ENCODE measurements at regions not wholly inside any gene's neighbourhood (a gene's known extent, or its start where the extent isn't known, plus 50 kb on each side); places are given as distances from the start of the nearest gene placed in this dataset.

DNA sequence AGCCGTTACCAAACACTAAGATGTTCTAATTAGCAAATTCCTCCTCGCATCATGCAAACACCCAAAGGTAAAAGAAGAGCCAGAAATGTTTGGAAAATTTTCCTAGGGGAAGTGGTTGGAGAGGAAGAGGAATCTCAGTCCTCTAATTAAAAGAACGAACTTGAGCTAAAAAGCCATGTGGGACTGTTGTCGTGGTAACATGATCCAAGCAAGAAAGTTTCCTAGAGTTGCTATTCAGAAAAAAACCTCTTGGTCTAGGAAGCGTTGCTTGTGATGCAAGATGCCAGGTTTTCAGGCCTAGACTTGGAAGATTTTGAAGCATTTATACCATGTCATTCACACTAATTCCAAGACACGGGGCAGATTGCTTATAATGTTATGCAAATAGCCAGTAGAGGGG, 106.8 kb upstream of the DOK5 start:
- Mint-ChIP-seq H3K4me3 (no peak overlapping the region), H3K36me3 (ENCODE audit: low read depth) (no peaks in the 10 kb centered on the region), H3K4me1 (ENCODE audit: low read depth) (no peaks in the 10 kb centered on the region), H3K27me3 (ENCODE audit: insufficient read depth) (no peaks in the 10 kb centered on the region; the same call in 1 of the 2 replicates), H3K27ac (no peak overlapping the region), H3K9me3 (no peaks in the 10 kb centered on the region)
- no peak for DNase-seq
- TF ChIP-seq, protein P1, sequence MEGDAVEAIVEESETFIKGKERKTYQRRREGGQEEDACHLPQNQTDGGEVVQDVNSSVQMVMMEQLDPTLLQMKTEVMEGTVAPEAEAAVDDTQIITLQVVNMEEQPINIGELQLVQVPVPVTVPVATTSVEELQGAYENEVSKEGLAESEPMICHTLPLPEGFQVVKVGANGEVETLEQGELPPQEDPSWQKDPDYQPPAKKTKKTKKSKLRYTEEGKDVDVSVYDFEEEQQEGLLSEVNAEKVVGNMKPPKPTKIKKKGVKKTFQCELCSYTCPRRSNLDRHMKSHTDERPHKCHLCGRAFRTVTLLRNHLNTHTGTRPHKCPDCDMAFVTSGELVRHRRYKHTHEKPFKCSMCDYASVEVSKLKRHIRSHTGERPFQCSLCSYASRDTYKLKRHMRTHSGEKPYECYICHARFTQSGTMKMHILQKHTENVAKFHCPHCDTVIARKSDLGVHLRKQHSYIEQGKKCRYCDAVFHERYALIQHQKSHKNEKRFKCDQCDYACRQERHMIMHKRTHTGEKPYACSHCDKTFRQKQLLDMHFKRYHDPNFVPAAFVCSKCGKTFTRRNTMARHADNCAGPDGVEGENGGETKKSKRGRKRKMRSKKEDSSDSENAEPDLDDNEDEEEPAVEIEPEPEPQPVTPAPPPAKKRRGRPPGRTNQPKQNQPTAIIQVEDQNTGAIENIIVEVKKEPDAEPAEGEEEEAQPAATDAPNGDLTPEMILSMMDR (IDR thresholded peaks at IDR 0.05) = no peak

- Mint-ChIP-seq H3K36me3 (ENCODE audit: low read depth) (no peaks in the 10 kb centered on the region), H3K27ac (no peak overlapping the region), H3K27me3 (ENCODE audit: insufficient read depth) (no peaks in the 10 kb centered on the region), H3K4me1 (ENCODE audit: low read depth) (no peaks in the 10 kb centered on the region), H3K9me3 (no peaks in the 10 kb centered on the region), H3K4me3 (no peak overlapping the region)
- DNase-seq = no peak
- TF ChIP-seq, protein P1 (IDR thresholded peaks at IDR 0.05) = no peak
Measured at GRCh38 chr20:54372313-54372712, 103.1 kb upstream of the DOK5 start.

- H3K4me3 Mint-ChIP-seq = no peak overlapping the region
Measured at GRCh38 chr20:54377992-54378773, 97.2 kb upstream of the DOK5 start.

DNA sequence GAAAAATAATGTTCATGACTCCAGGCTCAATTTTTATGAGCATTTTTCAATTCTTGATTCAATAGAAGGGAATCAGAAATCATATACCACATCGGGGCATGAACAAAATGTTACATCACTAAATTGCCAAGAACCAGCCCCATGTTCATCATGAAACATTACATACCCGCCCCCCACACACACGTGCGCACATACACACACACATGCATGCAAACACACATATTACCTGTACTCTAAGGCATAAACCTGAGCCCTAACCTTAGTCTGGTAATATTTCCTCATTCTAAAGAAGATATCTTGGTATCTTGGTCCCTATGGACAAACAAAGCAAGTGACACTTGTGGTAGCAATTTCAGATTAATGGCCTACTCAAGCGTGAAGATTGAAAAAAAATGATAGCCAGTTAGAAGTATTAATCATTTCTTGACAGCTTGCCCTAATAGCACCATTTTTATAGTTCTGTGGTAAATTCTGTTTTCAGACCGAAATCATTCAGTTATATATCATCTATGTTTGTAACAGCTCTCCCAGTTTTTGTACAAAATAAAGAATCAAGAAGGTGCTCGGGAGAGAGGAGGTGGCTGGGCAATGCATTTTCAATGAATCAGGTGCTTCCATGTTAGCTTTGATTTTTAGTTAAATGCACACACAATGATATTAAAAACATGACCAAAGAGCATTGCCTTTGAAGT, 95.4 kb upstream of the DOK5 start:
- Mint-ChIP-seq H3K27me3 (ENCODE audit: insufficient read depth) (no peaks in the 10 kb centered on the region), H3K4me3 (no peak overlapping the region), H3K36me3 (ENCODE audit: low read depth) (no peaks in the 10 kb centered on the region), H3K9me3 (no peaks in the 10 kb centered on the region), H3K27ac (no peak overlapping the region), H3K4me1 (ENCODE audit: low read depth) (no peaks in the 10 kb centered on the region)
- TF ChIP-seq, protein P1 (IDR thresholded peaks at IDR 0.05) = no peak
- DNase-seq = no peak

More at GRCh38 chr20:54377992-54378773, 97.2 kb upstream of the DOK5 start:
- DNase-seq = no peak
- Mint-ChIP-seq H3K27ac (no peak overlapping the region), H3K9me3 (no peaks in the 10 kb centered on the region), H3K4me1 (ENCODE audit: low read depth) (no peaks in the 10 kb centered on the region), H3K27me3 (ENCODE audit: insufficient read depth) (no peaks in the 10 kb centered on the region), H3K36me3 (ENCODE audit: low read depth) (no peaks in the 10 kb centered on the region)
- TF ChIP-seq, protein P1 (IDR thresholded peaks at IDR 0.05) = no peak

GRCh38 chr20:54382419-54382818, 93.0 kb upstream of the DOK5 start:
- Mint-ChIP-seq H3K36me3 (ENCODE audit: low read depth) (no peaks in the 10 kb centered on the region), H3K27me3 (ENCODE audit: insufficient read depth) (peaks cover 4% of the 10 kb centered on the region; the same call in 1 of the 2 replicates)

More at GRCh38 chr20:54382419-54382818, 93.0 kb upstream of the DOK5 start:
- H3K4me1 Mint-ChIP-seq (ENCODE audit: low read depth) = no peaks in the 10 kb centered on the region
- TF ChIP-seq, protein P1 (IDR thresholded peaks at IDR 0.05) = no peak
- H3K4me3 Mint-ChIP-seq = no peak overlapping the region
- H3K27ac Mint-ChIP-seq = no peak overlapping the region
- no peak for DNase-seq
- no peaks in the 10 kb centered on the region for H3K9me3 Mint-ChIP-seq
